Omental fat pad (tissue), 1 donor: ENCODE measurements at regions not wholly inside any gene's neighbourhood (a gene's known extent, or its start where the extent isn't known, plus 50 kb on each side); places are given as distances from the start of the nearest gene placed in this dataset.
"Not testable (repeated sequence)": the region's sequence is repeated elsewhere in the genome, so short reads cannot be mapped to it uniquely, and the experiment has no call there.

Experiments
- ATAC-seq: fragments of 150-250 bp; one replicate; pipeline ENCODE4 v1.9.1; 2016; ENCODE audit warnings: mild to moderate bottlenecking, moderate library complexity; ENCODE audit not compliant: low FRiP score
- DNase-seq: peaks from one replicate; pipeline ENCODE4 v3.0.0-alpha.2; 2019; ENCODE audit warnings: low spot score

DNA sequence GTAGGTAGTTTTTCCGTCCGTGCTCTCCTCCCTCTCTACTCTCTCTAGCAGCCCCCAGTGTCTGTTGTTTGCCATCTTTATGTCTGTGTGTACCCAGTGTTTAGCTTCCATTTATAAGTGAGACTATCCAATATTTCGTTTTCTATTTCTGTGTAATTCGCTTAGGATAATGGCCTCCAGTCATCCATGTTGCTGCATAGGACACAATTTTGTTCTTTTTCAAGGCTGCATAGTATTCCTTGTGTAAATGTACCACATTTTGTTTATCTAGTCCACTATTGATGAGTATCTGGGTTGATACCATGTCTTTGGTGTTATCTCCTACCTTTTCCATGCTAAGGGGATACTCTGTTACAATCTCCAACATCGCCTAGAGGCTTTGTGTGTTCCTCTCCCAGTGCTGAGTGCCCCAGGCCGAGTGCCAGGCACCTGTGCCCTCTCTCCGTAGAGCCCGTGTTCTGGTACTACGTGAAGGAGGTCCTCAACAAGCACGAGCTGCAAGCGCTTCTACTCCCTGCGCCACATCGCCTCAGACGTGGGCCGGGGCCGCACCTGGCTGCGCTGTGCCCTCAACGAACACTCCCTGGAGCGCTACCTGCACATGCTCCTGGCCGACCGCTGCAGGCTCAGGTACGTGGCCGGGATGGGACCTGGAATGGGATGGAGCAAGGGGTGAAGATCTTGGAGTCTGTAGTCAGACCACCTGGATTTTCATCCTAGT lies 51.0 kb downstream of the NPIPB11 start:
- DNase-seq, ATAC-seq: not testable (repeated sequence)

DNA sequence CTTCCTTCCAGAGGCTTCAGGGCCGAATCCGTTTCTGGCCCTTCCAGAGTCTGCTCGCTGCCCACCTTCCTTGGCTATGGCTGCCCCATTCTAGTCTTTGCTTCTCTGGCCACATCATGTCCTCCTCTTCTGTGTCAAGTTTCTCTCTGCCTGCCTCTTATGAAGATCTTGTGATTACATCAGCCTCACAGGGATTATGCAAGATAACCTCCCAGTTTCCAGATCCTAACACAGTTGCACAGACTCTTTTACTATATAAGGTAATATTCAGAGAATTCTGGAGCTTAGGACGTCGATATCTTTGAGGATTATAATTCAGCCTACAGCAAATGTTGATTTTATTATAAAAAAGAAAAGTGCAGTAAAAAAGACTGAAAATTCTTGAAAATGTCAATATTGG lies 52.1 kb downstream of the NPIPB11 start:
- ATAC-seq, result not testable (repeated sequence)

DNA sequence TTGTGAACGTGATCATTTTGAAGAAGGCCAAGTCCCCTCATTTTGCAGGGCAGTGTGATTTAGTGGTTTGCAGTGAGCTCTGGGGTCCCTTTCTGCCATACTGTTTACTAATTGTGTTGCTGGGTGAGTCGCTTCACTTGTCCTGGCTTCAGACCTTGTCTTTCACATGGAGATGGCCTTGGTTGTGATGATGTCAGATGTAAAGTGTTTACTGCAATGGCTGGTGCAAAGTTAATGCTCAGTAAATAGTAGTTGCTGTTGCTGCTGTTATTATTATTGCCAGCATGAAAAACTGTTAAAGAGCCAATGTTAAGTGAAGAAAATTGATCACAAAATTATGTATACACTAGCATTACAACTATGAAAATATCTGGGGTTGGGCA lies 53.9 kb downstream of the NPIPB11 start:
- DNase-seq, ATAC-seq: not testable (repeated sequence)

More for the DNA sequence above, 52.1 kb downstream of the NPIPB11 start:
- not testable (repeated sequence) for DNase-seq

GRCh38 chr16:29351970-29352616 lies 54.4 kb downstream of the NPIPB11 start:
- DNase-seq, ATAC-seq: not testable (repeated sequence)

DNA sequence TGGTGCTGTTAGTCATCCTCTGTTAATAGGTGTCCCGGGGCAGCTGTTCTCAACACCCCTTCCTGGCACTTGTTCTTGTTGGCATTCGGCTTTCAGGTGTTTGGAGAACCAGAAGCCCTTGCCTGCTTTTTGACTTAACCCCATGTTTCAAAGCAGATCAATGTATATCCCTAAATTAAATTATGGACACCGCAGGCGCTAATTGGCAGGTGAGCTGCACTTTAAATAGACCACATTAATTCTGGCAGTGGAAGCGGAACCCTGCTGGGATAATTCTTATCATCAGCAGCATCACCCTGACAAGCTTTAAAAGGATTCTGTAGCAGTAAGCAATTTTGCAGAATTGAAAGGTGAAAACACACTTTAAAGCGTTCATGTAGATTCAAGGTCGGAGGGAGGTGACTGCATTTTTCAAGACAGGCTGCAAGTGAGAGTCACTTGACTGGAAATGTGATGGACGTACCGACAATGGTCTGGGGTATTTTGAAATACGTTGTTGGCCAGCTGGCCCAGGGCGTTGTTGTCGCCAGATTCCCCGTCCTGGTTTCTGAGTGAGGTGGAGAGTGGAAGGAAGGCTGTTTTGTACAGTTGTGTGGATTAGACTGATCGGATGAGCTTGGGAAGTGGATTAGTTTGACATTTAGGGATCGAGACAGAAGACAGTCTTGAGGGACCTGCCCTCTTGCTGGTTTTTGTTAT lies 55.1 kb downstream of the NPIPB11 start:
- not testable (repeated sequence) for DNase-seq, ATAC-seq

DNA sequence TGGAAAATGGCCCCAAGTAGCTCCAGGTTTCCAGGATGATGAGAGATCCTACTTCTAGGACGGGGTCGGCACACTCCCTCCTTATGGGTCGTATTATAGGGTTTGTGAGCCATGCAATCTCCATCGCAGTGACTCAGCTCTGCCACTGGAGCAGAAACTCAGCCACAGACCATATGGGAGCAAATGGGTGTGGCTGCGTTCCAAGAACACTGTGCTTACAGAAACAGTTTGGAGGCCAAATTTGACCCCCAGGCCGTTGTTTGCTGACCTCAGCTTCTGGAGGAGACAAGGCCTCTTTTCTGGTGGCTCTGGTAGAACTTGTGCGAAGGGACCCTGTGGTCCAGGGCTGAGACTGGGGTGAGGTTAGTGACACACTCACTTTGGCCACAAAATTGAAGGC lies 56.5 kb downstream of the NPIPB11 start:
- not testable (repeated sequence) for ATAC-seq, DNase-seq

GRCh38 chr16:29348748-29349147 lies 57.8 kb downstream of the NPIPB11 start:
- not testable (repeated sequence) for ATAC-seq, DNase-seq

GRCh38 chr16:29348123-29348690 lies 58.3 kb downstream of the NPIPB11 start:
- ATAC-seq, DNase-seq: not testable (repeated sequence)

DNA sequence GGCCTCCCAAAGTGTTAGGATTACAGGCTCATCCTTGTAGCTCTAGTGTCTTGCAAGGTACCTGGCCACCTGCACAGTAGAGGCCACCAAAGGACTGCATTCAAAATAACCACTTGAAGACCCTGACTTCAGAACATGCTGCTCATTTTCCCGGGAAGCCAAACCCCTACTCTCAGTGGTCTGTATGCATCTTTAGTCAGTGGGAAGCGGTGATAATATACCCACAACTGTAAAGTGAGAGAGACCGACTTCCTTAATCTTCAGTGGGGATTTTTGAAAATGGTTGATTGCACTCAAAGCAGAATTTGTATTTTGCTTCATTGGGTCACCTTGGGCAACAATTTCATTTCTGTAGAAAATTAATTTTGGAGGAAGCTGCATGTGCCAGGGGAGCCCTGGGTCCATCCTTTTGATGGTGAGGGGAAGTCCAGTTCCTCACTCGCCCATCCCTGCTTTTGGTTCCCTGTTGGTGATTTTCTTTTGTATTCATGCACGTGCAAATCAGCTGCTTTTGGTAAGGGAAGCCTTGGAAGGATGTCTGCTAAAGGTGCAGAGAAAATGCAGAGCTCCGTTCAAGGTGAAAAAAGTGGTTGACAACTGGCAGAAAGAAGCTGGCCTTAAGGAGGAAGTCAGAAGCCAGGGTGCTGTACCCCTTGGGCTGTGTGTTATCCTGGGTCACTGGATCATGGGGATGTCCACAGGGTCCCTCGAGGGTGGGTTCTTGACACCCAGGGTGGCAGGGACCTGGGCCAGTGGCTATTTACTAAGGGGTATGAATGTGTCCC lies 59.5 kb downstream of the NPIPB11 start:
- not testable (repeated sequence) for DNase-seq

DNA sequence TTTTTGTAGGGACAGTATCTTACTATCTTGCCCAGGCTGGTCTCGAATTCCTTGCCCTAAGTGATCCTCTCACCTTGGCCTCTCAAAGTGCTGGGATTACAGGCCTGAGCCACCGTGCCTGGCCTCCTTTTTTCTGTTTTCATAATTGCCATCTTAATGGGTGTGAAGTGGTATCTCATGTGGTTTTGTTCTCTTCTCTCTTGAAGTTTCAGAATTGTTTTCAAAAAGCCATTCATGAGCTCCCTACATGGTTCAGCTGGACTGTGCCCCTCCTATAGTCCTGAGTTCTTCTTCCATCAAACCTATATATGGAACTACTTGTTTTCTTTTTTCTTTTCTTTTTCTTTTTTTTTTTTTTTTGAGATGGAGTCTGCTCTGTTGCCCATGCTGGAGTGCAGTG lies 60.3 kb downstream of the NPIPB11 start:
- DNase-seq, ATAC-seq: not testable (repeated sequence)

More for the DNA sequence above, 59.5 kb downstream of the NPIPB11 start:
- not testable (repeated sequence) for ATAC-seq

DNA sequence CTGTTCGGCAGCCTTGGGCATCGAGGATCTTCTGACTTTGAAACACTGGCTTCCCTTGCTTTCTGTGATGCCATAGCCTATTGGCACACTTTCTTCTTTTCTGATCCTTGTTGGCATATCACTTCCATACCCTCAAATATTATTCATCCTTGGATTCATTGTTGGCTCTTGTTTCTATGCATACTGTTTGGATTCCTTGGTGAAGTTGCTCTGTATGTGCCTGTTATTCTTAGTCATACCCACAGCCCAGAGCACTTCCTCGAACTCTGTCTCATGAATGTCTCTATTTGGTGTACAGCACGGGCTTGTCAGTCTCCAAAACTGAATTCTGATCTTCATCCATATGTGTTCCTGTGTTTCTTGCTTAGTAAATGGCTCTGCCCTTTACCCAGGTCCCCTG lies 63.6 kb downstream of the NPIPB11 start:
- DNase-seq, ATAC-seq: not testable (repeated sequence)

GRCh38 chr16:29340779-29341438 lies 65.6 kb downstream of the NPIPB11 start:
- DNase-seq, ATAC-seq: not testable (repeated sequence)

DNA sequence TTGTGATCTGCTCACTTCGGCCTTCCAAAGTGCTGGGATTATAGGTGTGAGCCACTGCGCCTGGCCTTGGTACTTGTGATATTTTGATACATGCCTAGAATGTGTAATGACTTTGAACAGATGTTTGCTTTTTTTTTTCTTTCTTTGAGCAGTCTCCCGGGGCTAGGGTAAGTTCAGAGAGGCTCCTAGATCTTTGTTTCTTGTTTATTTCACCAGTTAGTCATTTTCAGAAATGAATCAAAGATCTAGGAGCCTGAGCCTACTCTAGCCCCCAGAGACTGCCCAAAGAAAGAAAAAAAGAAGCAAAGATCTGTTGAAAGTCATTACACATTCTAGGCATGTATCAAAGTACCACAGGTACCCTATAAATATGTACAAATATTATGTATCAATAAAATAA lies 66.3 kb downstream of the NPIPB11 start:
- not testable (repeated sequence) for ATAC-seq, DNase-seq

- DNase-seq, ATAC-seq: not testable (repeated sequence)
Observed at GRCh38 chr16:29338821-29339700, 67.5 kb downstream of the NPIPB11 start.

GRCh38 chr16:29337385-29337901 lies 69.1 kb downstream of the NPIPB11 start:
- ATAC-seq, DNase-seq: not testable (repeated sequence)

DNA sequence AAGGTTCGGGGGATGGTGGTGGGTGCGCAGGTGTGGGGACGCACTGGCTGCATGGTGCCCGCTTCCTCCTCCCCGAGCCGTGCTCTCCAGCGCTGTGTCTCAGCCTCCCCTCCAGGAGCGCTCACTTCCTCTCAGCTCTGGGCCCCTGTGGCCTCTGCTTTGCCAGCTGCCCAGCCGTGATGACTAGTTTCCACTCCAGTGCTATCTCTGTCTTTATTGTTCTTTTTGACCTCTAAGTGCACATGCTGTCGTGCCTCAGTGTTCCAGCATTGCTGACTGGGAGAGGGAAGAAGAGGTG lies 71.0 kb downstream of the NPIPB11 start:
- not testable (repeated sequence) for DNase-seq, ATAC-seq

DNA sequence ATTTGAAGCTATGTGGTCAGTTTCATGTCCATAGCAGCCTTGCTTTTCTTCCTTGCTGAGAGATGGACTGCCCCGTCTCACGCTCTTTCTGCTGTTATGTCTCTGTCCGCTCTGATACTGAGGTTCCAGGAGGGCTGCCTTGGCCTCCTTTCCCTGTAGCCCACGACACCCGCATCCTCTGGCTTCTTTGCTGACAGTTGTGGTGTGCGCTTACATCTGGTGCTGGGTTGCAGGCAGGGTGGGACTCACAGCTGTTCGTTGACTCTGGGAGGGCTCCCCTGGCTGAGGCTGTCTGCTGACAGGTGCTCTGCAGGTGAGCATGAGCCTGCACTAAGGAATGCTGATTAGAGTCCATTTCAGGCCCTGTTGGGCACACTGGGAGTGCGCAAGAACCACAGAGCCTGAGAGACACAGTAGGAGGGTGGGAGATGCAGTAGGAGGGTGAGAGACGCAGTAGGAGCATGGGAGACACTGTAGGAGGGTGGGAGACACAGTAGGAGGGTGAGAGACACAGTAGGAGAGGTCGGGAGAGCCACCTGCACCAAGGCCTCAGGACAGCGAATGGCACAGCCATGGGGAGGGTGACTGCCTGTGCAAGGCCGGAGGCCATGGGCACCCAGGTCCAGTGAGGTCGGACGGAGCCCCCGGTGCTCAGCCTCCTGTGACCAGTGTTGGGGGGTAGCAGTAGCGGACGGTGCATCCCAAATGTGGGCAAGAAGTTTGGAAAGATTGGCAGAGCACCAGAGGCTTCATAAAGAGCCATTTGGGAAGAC lies 71.5 kb downstream of the NPIPB11 start:
- DNase-seq, ATAC-seq: not testable (repeated sequence)
